GM12878 (cell line): ENCODE measurements at regions not wholly inside any gene's neighbourhood (a gene's known extent, or its start where the extent isn't known, plus 50 kb on each side); places are given as distances from the start of the nearest gene placed in this dataset.

Experiments used
- ATAC-seq: fragments of 200-7000 bp; cut with Tn5 transposase; 3 replicates; pipeline ENCODE4 v1.9.1; 2020; ENCODE audit warnings: mild to moderate bottlenecking, moderate library complexity
- BruUV-seq: library from RNA; stranded (reverse); fragments of 400-500 nt; replicated peaks from 2 replicates; lab custom pipeline; 2021; lab: Mats Ljungman, UMichigan
- CTCF ChIA-PET: fragments of 300-600 bp; sonication (Branson Sonifier 250); formaldehyde crosslinking; extraction: SDS; loops from one replicate; lab custom pipeline; 2021; ENCODE audit warnings: inconsistent platforms; lab: Yijun Ruan, JAX
- POLR2A ChIA-PET: fragments of 350-600 bp; formaldehyde crosslinking; extraction: SDS; loops from one replicate; lab custom pipeline; 2021; ENCODE audit warnings: inconsistent platforms; lab: Charles Lee
- RAD21 ChIA-PET: fragments of 300-600 bp; sonication (Branson Sonifier 250); formaldehyde crosslinking; loops from one replicate; lab custom pipeline; 2023; ENCODE audit warnings: antibody characterized with exemption; ENCODE audit not compliant: unreplicated experiment; lab: Charles Lee
- SMC1A ChIA-PET: fragments of 300-600 bp; sonication (Branson Sonifier 250); formaldehyde crosslinking; loops from one replicate; lab custom pipeline; 2023; ENCODE audit not compliant: unreplicated experiment, uncharacterized antibody; lab: Charles Lee
- DNase-seq: peaks from one replicate; pipeline ENCODE4 v3.0.0-alpha.2; 2011; ENCODE audit warnings: low read depth, low spot score
- FAIRE-seq: peaks from 3 replicates; lab custom pipeline; 2011; peaks lifted over from hg19 to GRCh38; lab: Jason Lieb, UNC
- H2AFZ ChIP-seq: 2 replicates; pipeline ENCODE4 v1.6.0; 2011; ENCODE audit warnings: low read depth, low read length, control low read depth; ENCODE audit not compliant: control insufficient read depth
- H3K27ac ChIP-seq: 2 replicates; pipeline ENCODE4 v1.5.1; 2011; ENCODE audit warnings: control low read depth; ENCODE audit not compliant: control insufficient read depth, insufficient read depth
- H3K27me3 ChIP-seq, 2 experiments: replicated peaks in 1 of 2; 2 replicates each; pipeline versions ENCODE4 v1.6.0 to v1.6.1; 2011; ENCODE audit warnings: low read length in 1 of 2; ENCODE audit not compliant: control insufficient read depth in 2 of 2, insufficient read depth in 2 of 2
- H3K36me3 ChIP-seq, 2 experiments: 2 replicates each; pipeline ENCODE4 v1.5.1; 2011; ENCODE audit warnings: low read length in 1 of 2; ENCODE audit not compliant: control insufficient read depth in 2 of 2, insufficient read depth in 2 of 2
- H3K4me1 ChIP-seq: 2 replicates; pipeline ENCODE4 v1.6.1; 2011; ENCODE audit warnings: mild to moderate bottlenecking, low read length, moderate library complexity, mixed read lengths; ENCODE audit not compliant: control insufficient read depth, insufficient read depth
- H3K4me2 ChIP-seq: 2 replicates; pipeline ENCODE4 v1.6.0; 2011; ENCODE audit warnings: control low read depth; ENCODE audit not compliant: control insufficient read depth, insufficient read depth
- H3K4me3 ChIP-seq: fragments of 200-600 bp; sonication (generic); 2 replicates; pipeline ENCODE4 v1.5.1; 2016
- H3K79me2 ChIP-seq: 2 replicates; pipeline ENCODE4 v1.6.0; 2011; ENCODE audit warnings: low read length; ENCODE audit not compliant: control insufficient read depth, insufficient read depth
- H3K9ac ChIP-seq: 2 replicates; pipeline ENCODE4 v1.8.0; 2011; ENCODE audit warnings: low read length, control low read depth, mixed read lengths; ENCODE audit not compliant: control insufficient read depth, insufficient read depth
- H3K9me3 ChIP-seq: replicated peaks from 3 replicates; pipeline ENCODE4 v1.5.1; 2011; ENCODE audit warnings: mild to moderate bottlenecking, low read length; ENCODE audit not compliant: control insufficient read depth, insufficient read depth
- H4K20me1 ChIP-seq: 2 replicates; pipeline ENCODE4 v1.6.0; 2011; ENCODE audit not compliant: control insufficient read depth, insufficient read depth
- BHLHE40 ChIP-seq, 2 experiments: fragments of 450-650 bp in 1 of 2; IDR thresholded peaks; 2 replicates each; pipeline ENCODE4 v1.6.1; 2011 to 2017; ENCODE audit warnings: low read depth in 2 of 2, borderline replicate concordance in 1 of 2, improper control_type of control experiment in 1 of 2, low read length in 1 of 2, mild to moderate bottlenecking in 1 of 2
- CBX3 ChIP-seq: fragments of 200-600 bp; sonication (generic); IDR thresholded peaks from 2 replicates; pipeline ENCODE4 v1.6.1; 2016; ENCODE audit warnings: low read depth, borderline replicate concordance
- E2F4 ChIP-seq: IDR thresholded peaks from 2 replicates; pipeline ENCODE4 v1.6.1; 2012; ENCODE audit warnings: low read depth, low read length, improper control_type of control experiment
- FOS ChIP-seq: IDR thresholded peaks from 3 replicates; pipeline ENCODE4 v1.6.1; 2011; ENCODE audit warnings: borderline replicate concordance; ENCODE audit not compliant: insufficient read length; ENCODE audit errors: extremely low read depth
- IKZF2 ChIP-seq, 2 experiments: fragments of 450-650 bp; IDR thresholded peaks; 2 replicates each; pipeline ENCODE4 v1.6.1; 2017; ENCODE audit warnings: mild to moderate bottlenecking in 2 of 2, moderate library complexity in 2 of 2
- NBN ChIP-seq: fragments of 450-650 bp; IDR thresholded peaks from 2 replicates; pipeline ENCODE4 v1.6.1; 2016
- NR2F1 ChIP-seq: fragments of 450-650 bp; conservative IDR thresholded peaks from 2 replicates; pipeline ENCODE4 v1.6.1; 2017; ENCODE audit warnings: mild to moderate bottlenecking
- RELA ChIP-seq: fragments of 450-650 bp; IDR thresholded peaks from 2 replicates; pipeline ENCODE4 v1.8.0; 2014; ENCODE audit warnings: borderline replicate concordance; ENCODE audit not compliant: partially characterized antibody
- SRF ChIP-seq, 2 experiments: IDR thresholded peaks; 2 replicates each; pipeline ENCODE4 v1.6.1; 2011; ENCODE audit warnings: low read depth in 2 of 2, low read length in 2 of 2, mild to moderate bottlenecking in 1 of 2, moderate library complexity in 1 of 2
- TARDBP ChIP-seq: IDR thresholded peaks from 2 replicates; pipeline ENCODE4 v1.6.1; 2016; ENCODE audit warnings: borderline replicate concordance
- ZNF622 ChIP-seq: fragments of 450-650 bp; IDR thresholded peaks from 2 replicates; pipeline ENCODE4 v1.6.1; 2017; ENCODE audit warnings: mild to moderate bottlenecking, inconsistent platforms
- WGBS: methylation state at CpG from one replicate; pipeline ENCODE4 v1.1.6; 2016; ENCODE audit warnings: low lambda C conversion rate; ENCODE audit not compliant: insufficient replicate concordance, insufficient coverage; ENCODE audit errors: missing lambda C conversion rate; 5-methylcytosine and 5-hydroxymethylcytosine counted together
- in situ Hi-C: fragments of 300-500 bp; cut with MboI; formaldehyde crosslinking; loops from 9 replicates; pipeline ENCODE4 v1.14.3; 2018; ENCODE audit warnings: mixed read lengths
- intact Hi-C: fragments of 100-400 bp; cut with micrococcal nuclease; formaldehyde crosslinking; loops from one replicate; pipeline ENCODE4 v1.14.2; 2022; ENCODE audit not compliant: unreplicated experiment
- TF ChIP-seq, protein P1 (sequence below): fragments of 450-650 bp; IDR thresholded peaks from 2 replicates; pipeline ENCODE4 v1.6.1; 2016; ENCODE audit warnings: mild to moderate bottlenecking
- TF ChIP-seq, protein P2 (sequence below): fragments of 450-650 bp; IDR thresholded peaks from 2 replicates; pipeline ENCODE4 v1.6.1; 2018; ENCODE audit warnings: borderline replicate concordance, mild to moderate bottlenecking; ENCODE audit not compliant: partially characterized antibody
- TF ChIP-seq, protein P3 (sequence below): fragments of 450-650 bp; IDR thresholded peaks from 2 replicates; pipeline ENCODE4 v1.6.1; 2017; ENCODE audit warnings: mild to moderate bottlenecking, moderate library complexity
- TF ChIP-seq, protein P4 (sequence below): fragments of 150-350 bp; IDR thresholded peaks from 2 replicates; pipeline ENCODE4 v1.6.1; 2014; ENCODE audit warnings: mild to moderate bottlenecking, low read depth, low read length

DNA sequence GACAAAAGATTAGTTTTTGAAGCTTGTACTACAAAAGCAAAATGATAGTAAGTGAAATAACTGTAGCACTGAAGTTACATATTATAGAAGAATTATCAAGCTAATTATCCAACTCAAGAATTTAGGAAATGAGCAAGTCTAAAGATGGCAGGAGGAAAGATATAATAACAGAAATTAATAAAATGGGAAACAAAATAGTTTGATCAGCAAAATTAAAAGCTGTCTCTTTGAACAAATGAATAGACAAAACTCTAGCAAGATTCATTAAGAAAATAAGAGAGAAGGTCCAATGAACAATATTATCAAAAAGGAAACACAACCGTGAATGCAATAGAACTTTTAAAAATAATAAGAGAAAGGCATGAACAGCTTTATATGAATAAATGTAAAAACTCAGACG, 224.3 kb upstream of the IRX5 start:
- ChIA-PET POLR2A (no interaction called here), RAD21 (no interaction called here), SMC1A (no interaction called here), CTCF (interaction anchor here (0.6 kb wide), 1 partner anchor 953 kb away, joined by 3 read pairs; no protein-coding TSS in a partner anchor)
- no TSS peak for BruUV-seq
- no peaks in the 10 kb centered on the region for H3K9me3 ChIP-seq
- H3K4me1 ChIP-seq = no peaks in the 10 kb centered on the region
- FAIRE-seq = no peak
- no peak overlapping the region for H3K4me2 ChIP-seq
- no peak for DNase-seq
- no peak overlapping the region for H3K9ac ChIP-seq
- H2AFZ ChIP-seq = no peak overlapping the region
- no peak overlapping the region for H3K27ac ChIP-seq
- no peaks in the 10 kb centered on the region for H3K36me3 ChIP-seq
- ATAC-seq = no peak
- no peak overlapping the region for H3K4me3 ChIP-seq
- intact Hi-C loops (no loop called here), in situ Hi-C loops (no loop called here)
- no peaks in the 10 kb centered on the region for H3K27me3 ChIP-seq
- no peaks in the 10 kb centered on the region for H3K79me2 ChIP-seq
- WGBS = 16% methylated on average over 2 of the region's 2 CpGs
- H4K20me1 ChIP-seq = no peaks in the 10 kb centered on the region
- TF ChIP-seq SRF (IDR thresholded peaks at IDR 0.05; ENCODE audit: low read depth in 2 of 2, low read length in 2 of 2) = no peak
- TF ChIP-seq, protein P1, sequence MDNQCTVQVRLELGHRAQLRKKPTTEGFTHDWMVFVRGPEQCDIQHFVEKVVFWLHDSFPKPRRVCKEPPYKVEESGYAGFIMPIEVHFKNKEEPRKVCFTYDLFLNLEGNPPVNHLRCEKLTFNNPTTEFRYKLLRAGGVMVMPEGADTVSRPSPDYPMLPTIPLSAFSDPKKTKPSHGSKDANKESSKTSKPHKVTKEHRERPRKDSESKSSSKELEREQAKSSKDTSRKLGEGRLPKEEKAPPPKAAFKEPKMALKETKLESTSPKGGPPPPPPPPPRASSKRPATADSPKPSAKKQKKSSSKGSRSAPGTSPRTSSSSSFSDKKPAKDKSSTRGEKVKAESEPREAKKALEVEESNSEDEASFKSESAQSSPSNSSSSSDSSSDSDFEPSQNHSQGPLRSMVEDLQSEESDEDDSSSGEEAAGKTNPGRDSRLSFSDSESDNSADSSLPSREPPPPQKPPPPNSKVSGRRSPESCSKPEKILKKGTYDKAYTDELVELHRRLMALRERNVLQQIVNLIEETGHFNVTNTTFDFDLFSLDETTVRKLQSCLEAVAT = no peak
- TF ChIP-seq TARDBP = no peak
- TF ChIP-seq, protein P2, sequence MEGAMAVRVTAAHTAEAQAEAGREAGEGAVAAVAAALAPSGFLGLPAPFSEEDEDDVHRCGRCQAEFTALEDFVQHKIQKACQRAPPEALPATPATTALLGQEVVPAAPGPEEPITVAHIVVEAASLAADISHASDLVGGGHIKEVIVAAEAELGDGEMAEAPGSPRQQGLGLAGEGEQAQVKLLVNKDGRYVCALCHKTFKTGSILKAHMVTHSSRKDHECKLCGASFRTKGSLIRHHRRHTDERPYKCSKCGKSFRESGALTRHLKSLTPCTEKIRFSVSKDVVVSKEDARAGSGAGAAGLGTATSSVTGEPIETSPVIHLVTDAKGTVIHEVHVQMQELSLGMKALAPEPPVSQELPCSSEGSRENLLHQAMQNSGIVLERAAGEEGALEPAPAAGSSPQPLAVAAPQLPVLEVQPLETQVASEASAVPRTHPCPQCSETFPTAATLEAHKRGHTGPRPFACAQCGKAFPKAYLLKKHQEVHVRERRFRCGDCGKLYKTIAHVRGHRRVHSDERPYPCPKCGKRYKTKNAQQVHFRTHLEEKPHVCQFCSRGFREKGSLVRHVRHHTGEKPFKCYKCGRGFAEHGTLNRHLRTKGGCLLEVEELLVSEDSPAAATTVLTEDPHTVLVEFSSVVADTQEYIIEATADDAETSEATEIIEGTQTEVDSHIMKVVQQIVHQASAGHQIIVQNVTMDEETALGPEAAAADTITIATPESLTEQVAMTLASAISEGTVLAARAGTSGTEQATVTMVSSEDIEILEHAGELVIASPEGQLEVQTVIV = no peak
- TF ChIP-seq ZNF622 = no peak
- TF ChIP-seq BHLHE40 (IDR thresholded peaks at IDR 0.05; ENCODE audit: borderline replicate concordance in 1 of 2, low read depth in 2 of 2, low read length in 1 of 2) = no peak
- TF ChIP-seq, protein P3, sequence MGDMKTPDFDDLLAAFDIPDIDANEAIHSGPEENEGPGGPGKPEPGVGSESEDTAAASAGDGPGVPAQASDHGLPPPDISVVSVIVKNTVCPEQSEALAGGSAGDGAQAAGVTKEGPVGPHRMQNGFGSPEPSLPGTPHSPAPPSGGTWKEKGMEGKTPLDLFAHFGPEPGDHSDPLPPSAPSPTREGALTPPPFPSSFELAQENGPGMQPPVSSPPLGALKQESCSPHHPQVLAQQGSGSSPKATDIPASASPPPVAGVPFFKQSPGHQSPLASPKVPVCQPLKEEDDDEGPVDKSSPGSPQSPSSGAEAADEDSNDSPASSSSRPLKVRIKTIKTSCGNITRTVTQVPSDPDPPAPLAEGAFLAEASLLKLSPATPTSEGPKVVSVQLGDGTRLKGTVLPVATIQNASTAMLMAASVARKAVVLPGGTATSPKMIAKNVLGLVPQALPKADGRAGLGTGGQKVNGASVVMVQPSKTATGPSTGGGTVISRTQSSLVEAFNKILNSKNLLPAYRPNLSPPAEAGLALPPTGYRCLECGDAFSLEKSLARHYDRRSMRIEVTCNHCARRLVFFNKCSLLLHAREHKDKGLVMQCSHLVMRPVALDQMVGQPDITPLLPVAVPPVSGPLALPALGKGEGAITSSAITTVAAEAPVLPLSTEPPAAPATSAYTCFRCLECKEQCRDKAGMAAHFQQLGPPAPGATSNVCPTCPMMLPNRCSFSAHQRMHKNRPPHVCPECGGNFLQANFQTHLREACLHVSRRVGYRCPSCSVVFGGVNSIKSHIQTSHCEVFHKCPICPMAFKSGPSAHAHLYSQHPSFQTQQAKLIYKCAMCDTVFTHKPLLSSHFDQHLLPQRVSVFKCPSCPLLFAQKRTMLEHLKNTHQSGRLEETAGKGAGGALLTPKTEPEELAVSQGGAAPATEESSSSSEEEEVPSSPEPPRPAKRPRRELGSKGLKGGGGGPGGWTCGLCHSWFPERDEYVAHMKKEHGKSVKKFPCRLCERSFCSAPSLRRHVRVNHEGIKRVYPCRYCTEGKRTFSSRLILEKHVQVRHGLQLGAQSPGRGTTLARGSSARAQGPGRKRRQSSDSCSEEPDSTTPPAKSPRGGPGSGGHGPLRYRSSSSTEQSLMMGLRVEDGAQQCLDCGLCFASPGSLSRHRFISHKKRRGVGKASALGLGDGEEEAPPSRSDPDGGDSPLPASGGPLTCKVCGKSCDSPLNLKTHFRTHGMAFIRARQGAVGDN = no peak
- TF ChIP-seq E2F4 = no peak
- no peak for TF ChIP-seq IKZF2 (IDR thresholded peaks at IDR 0.05)
- TF ChIP-seq, protein P4, sequence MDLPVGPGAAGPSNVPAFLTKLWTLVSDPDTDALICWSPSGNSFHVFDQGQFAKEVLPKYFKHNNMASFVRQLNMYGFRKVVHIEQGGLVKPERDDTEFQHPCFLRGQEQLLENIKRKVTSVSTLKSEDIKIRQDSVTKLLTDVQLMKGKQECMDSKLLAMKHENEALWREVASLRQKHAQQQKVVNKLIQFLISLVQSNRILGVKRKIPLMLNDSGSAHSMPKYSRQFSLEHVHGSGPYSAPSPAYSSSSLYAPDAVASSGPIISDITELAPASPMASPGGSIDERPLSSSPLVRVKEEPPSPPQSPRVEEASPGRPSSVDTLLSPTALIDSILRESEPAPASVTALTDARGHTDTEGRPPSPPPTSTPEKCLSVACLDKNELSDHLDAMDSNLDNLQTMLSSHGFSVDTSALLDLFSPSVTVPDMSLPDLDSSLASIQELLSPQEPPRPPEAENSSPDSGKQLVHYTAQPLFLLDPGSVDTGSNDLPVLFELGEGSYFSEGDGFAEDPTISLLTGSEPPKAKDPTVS = no peak
- TF ChIP-seq FOS = no peak
- TF ChIP-seq RELA = no peak
- TF ChIP-seq NBN = no peak
- no peak for TF ChIP-seq NR2F1
- no peak for TF ChIP-seq CBX3
